ENCODE measurements at regions not wholly inside any gene's neighbourhood (a gene's known extent, or its start where the extent isn't known, plus 50 kb on each side); places are given as distances from the start of the nearest gene placed in this dataset.

DNA sequence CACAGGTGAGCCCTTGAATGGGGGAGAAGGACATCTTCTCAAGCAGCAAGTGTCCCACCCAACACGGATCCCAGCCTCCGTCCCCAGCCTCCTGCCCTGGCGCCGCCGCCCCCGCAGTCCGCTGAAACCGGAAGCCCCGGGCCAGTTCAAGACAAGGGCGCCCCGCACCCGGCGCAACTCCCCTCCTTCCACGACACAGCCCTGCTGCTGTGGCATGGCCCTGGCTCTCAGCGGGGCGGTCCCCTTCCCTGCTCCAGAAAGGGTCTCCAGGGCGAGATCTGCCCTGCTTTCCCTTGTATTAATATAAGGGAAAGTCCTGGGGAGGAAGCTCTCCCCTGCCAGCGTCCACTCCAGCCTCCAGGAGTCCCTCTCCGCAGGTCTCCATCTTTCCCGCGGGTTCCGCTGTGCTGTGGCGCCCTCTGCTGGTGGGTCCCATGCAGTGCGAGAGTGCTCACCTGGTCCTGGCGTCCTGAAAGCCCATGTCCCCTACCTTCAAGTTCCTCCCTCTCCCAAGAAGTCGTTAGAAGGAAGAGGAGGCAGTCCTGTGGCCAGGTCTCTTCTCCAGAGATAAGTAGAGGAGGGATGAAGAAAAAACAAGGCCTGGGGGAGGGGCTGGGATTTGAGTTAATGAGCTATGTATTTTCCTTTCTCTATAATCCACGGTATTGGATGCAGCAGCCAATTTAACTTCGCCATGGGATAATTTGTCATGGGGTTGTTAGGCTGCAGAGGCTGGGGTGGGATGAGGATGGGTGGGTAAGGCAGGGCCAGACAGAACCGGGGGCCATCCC, 176.0 kb downstream of the SMAD2 start (continued):
- TF ChIP-seq, protein P1, sequence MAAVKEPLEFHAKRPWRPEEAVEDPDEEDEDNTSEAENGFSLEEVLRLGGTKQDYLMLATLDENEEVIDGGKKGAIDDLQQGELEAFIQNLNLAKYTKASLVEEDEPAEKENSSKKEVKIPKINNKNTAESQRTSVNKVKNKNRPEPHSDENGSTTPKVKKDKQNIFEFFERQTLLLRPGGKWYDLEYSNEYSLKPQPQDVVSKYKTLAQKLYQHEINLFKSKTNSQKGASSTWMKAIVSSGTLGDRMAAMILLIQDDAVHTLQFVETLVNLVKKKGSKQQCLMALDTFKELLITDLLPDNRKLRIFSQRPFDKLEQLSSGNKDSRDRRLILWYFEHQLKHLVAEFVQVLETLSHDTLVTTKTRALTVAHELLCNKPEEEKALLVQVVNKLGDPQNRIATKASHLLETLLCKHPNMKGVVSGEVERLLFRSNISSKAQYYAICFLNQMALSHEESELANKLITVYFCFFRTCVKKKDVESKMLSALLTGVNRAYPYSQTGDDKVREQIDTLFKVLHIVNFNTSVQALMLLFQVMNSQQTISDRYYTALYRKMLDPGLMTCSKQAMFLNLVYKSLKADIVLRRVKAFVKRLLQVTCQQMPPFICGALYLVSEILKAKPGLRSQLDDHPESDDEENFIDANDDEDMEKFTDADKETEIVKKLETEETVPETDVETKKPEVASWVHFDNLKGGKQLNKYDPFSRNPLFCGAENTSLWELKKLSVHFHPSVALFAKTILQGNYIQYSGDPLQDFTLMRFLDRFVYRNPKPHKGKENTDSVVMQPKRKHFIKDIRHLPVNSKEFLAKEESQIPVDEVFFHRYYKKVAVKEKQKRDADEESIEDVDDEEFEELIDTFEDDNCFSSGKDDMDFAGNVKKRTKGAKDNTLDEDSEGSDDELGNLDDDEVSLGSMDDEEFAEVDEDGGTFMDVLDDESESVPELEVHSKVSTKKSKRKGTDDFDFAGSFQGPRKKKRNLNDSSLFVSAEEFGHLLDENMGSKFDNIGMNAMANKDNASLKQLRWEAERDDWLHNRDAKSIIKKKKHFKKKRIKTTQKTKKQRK (IDR thresholded peaks at IDR 0.05; ENCODE audit: borderline replicate concordance, low read depth, low read length) = no peak
- TF ChIP-seq, protein P2, sequence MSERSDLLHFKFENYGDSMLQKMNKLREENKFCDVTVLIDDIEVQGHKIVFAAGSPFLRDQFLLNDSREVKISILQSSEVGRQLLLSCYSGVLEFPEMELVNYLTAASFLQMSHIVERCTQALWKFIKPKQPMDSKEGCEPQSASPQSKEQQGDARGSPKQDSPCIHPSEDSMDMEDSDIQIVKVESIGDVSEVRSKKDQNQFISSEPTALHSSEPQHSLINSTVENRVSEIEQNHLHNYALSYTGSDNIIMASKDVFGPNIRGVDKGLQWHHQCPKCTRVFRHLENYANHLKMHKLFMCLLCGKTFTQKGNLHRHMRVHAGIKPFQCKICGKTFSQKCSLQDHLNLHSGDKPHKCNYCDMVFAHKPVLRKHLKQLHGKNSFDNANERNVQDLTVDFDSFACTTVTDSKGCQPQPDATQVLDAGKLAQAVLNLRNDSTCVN (CRISPR knock-in tag; IDR thresholded peaks at IDR 0.05) = no peak
- TF ChIP-seq, protein P3, sequence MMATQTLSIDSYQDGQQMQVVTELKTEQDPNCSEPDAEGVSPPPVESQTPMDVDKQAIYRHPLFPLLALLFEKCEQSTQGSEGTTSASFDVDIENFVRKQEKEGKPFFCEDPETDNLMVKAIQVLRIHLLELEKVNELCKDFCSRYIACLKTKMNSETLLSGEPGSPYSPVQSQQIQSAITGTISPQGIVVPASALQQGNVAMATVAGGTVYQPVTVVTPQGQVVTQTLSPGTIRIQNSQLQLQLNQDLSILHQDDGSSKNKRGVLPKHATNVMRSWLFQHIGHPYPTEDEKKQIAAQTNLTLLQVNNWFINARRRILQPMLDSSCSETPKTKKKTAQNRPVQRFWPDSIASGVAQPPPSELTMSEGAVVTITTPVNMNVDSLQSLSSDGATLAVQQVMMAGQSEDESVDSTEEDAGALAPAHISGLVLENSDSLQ (IDR thresholded peaks at IDR 0.05) = no peak
- TF ChIP-seq TEAD2 (tag; IDR thresholded peaks at IDR 0.05) = no peak
- TF ChIP-seq ZNF253 (CRISPR knock-in tag; conservative IDR thresholded peaks at IDR 0.05) = no peak
- TF ChIP-seq BRF1 (IDR thresholded peaks at IDR 0.05; ENCODE audit: borderline replicate concordance, extremely low read depth, insufficient read length) = no peak
- TF ChIP-seq MTA1 (IDR thresholded peaks at IDR 0.05; ENCODE audit: borderline replicate concordance) = no peak
- peak in 2 of 3 experiments; percentile 13 to 72 for TF ChIP-seq YY1 (IDR thresholded peaks at IDR 0.05; ENCODE audit: borderline replicate concordance in 1 of 3, control insufficient read depth in 1 of 3, extremely low read depth in 1 of 3, insufficient read depth in 3 of 3, insufficient read length in 1 of 3, insufficient replicate concordance in 2 of 3, low read depth in 1 of 3, low read length in 2 of 3)
- TF ChIP-seq, protein P4, sequence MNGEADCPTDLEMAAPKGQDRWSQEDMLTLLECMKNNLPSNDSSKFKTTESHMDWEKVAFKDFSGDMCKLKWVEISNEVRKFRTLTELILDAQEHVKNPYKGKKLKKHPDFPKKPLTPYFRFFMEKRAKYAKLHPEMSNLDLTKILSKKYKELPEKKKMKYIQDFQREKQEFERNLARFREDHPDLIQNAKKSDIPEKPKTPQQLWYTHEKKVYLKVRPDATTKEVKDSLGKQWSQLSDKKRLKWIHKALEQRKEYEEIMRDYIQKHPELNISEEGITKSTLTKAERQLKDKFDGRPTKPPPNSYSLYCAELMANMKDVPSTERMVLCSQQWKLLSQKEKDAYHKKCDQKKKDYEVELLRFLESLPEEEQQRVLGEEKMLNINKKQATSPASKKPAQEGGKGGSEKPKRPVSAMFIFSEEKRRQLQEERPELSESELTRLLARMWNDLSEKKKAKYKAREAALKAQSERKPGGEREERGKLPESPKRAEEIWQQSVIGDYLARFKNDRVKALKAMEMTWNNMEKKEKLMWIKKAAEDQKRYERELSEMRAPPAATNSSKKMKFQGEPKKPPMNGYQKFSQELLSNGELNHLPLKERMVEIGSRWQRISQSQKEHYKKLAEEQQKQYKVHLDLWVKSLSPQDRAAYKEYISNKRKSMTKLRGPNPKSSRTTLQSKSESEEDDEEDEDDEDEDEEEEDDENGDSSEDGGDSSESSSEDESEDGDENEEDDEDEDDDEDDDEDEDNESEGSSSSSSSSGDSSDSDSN (IDR thresholded peaks at IDR 0.05; ENCODE audit: borderline replicate concordance in 1 of 2, low read depth in 2 of 2, low read length in 2 of 2) = no peak
- no peak for TF ChIP-seq ASH1L (IDR thresholded peaks at IDR 0.05; ENCODE audit: borderline replicate concordance, low read depth, partially characterized antibody)
- TF ChIP-seq, protein P5, sequence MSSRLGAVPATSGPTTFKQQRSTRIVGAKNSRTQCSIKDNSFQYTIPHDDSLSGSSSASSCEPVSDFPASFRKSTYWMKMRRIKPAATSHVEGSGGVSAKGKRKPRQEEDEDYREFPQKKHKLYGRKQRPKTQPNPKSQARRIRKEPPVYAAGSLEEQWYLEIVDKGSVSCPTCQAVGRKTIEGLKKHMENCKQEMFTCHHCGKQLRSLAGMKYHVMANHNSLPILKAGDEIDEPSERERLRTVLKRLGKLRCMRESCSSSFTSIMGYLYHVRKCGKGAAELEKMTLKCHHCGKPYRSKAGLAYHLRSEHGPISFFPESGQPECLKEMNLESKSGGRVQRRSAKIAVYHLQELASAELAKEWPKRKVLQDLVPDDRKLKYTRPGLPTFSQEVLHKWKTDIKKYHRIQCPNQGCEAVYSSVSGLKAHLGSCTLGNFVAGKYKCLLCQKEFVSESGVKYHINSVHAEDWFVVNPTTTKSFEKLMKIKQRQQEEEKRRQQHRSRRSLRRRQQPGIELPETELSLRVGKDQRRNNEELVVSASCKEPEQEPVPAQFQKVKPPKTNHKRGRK (tag; IDR thresholded peaks at IDR 0.05) = no peak
- TF ChIP-seq NRF1 (conservative IDR thresholded peaks at IDR 0.05 in 1 of 2, IDR thresholded peaks at IDR 0.05 in 1 of 2) = peak; percentile 31 to 42; a peak in 2 of 4 replicates
- TF ChIP-seq RHOXF2B (CRISPR knock-in tag; conservative IDR thresholded peaks at IDR 0.05) = no peak
- TF ChIP-seq MTF1 (CRISPR knock-in tag; IDR thresholded peaks at IDR 0.05; ENCODE audit: borderline replicate concordance) = no peak
- TF ChIP-seq ATF7 (IDR thresholded peaks at IDR 0.05) = no peak
- no peak for TF ChIP-seq ARID2 (IDR thresholded peaks at IDR 0.05)

All from K562 (cell line).